GM12878 (cell line): ENCODE measurements at regions not wholly inside any gene's neighbourhood (a gene's known extent, or its start where the extent isn't known, plus 50 kb on each side); places are given as distances from the start of the nearest gene placed in this dataset.

Experiments used
- ATAC-seq: fragments of 200-7000 bp; cut with Tn5 transposase; 3 replicates; pipeline ENCODE4 v1.9.1; 2020; ENCODE audit warnings: mild to moderate bottlenecking, moderate library complexity
- BruUV-seq: library from RNA; stranded (reverse); fragments of 400-500 nt; replicated peaks from 2 replicates; lab custom pipeline; 2021; lab: Mats Ljungman, UMichigan
- CTCF ChIA-PET: fragments of 300-600 bp; sonication (Branson Sonifier 250); formaldehyde crosslinking; extraction: SDS; loops from one replicate; lab custom pipeline; 2021; ENCODE audit warnings: inconsistent platforms; lab: Yijun Ruan, JAX
- POLR2A ChIA-PET: fragments of 350-600 bp; formaldehyde crosslinking; extraction: SDS; loops from one replicate; lab custom pipeline; 2021; ENCODE audit warnings: inconsistent platforms; lab: Charles Lee
- RAD21 ChIA-PET: fragments of 300-600 bp; sonication (Branson Sonifier 250); formaldehyde crosslinking; loops from one replicate; lab custom pipeline; 2023; ENCODE audit warnings: antibody characterized with exemption; ENCODE audit not compliant: unreplicated experiment; lab: Charles Lee
- SMC1A ChIA-PET: fragments of 300-600 bp; sonication (Branson Sonifier 250); formaldehyde crosslinking; loops from one replicate; lab custom pipeline; 2023; ENCODE audit not compliant: unreplicated experiment, uncharacterized antibody; lab: Charles Lee
- DNase-seq: peaks from one replicate; pipeline ENCODE4 v3.0.0-alpha.2; 2011; ENCODE audit warnings: low read depth, low spot score
- FAIRE-seq: peaks from 3 replicates; lab custom pipeline; 2011; peaks lifted over from hg19 to GRCh38; lab: Jason Lieb, UNC
- H2AFZ ChIP-seq: 2 replicates; pipeline ENCODE4 v1.6.0; 2011; ENCODE audit warnings: low read depth, low read length, control low read depth; ENCODE audit not compliant: control insufficient read depth
- H3K27ac ChIP-seq: 2 replicates; pipeline ENCODE4 v1.5.1; 2011; ENCODE audit warnings: control low read depth; ENCODE audit not compliant: control insufficient read depth, insufficient read depth
- H3K27me3 ChIP-seq, 2 experiments: replicated peaks in 1 of 2; 2 replicates each; pipeline versions ENCODE4 v1.6.0 to v1.6.1; 2011; ENCODE audit warnings: low read length in 1 of 2; ENCODE audit not compliant: control insufficient read depth in 2 of 2, insufficient read depth in 2 of 2
- H3K36me3 ChIP-seq, 2 experiments: 2 replicates each; pipeline ENCODE4 v1.5.1; 2011; ENCODE audit warnings: low read length in 1 of 2; ENCODE audit not compliant: control insufficient read depth in 2 of 2, insufficient read depth in 2 of 2
- H3K4me1 ChIP-seq: 2 replicates; pipeline ENCODE4 v1.6.1; 2011; ENCODE audit warnings: mild to moderate bottlenecking, low read length, moderate library complexity, mixed read lengths; ENCODE audit not compliant: control insufficient read depth, insufficient read depth
- H3K4me2 ChIP-seq: 2 replicates; pipeline ENCODE4 v1.6.0; 2011; ENCODE audit warnings: control low read depth; ENCODE audit not compliant: control insufficient read depth, insufficient read depth
- H3K4me3 ChIP-seq: fragments of 200-600 bp; sonication (generic); 2 replicates; pipeline ENCODE4 v1.5.1; 2016
- H3K79me2 ChIP-seq: 2 replicates; pipeline ENCODE4 v1.6.0; 2011; ENCODE audit warnings: low read length; ENCODE audit not compliant: control insufficient read depth, insufficient read depth
- H3K9ac ChIP-seq: 2 replicates; pipeline ENCODE4 v1.8.0; 2011; ENCODE audit warnings: low read length, control low read depth, mixed read lengths; ENCODE audit not compliant: control insufficient read depth, insufficient read depth
- H3K9me3 ChIP-seq: replicated peaks from 3 replicates; pipeline ENCODE4 v1.5.1; 2011; ENCODE audit warnings: mild to moderate bottlenecking, low read length; ENCODE audit not compliant: control insufficient read depth, insufficient read depth
- H4K20me1 ChIP-seq: 2 replicates; pipeline ENCODE4 v1.6.0; 2011; ENCODE audit not compliant: control insufficient read depth, insufficient read depth
- EP300 ChIP-seq, 2 experiments: fragments of 150-350 bp in 1 of 2; IDR thresholded peaks; 2 replicates each; pipeline ENCODE4 v1.6.1; 2011 to 2012; ENCODE audit warnings: low read depth in 2 of 2, low read length in 2 of 2, borderline replicate concordance in 1 of 2, improper control_type of control experiment in 1 of 2, inconsistent platforms in 1 of 2; ENCODE audit not compliant: control insufficient read depth in 1 of 2
- FOXK2 ChIP-seq: fragments of 450-650 bp; IDR thresholded peaks from 2 replicates; pipeline ENCODE4 v1.6.1; 2017; ENCODE audit warnings: mild to moderate bottlenecking, moderate library complexity
- HDAC2 ChIP-seq: fragments of 200-600 bp; sonication (generic); IDR thresholded peaks from 2 replicates; pipeline ENCODE4 v1.6.1; 2017
- IRF4 ChIP-seq: IDR thresholded peaks from 2 replicates; pipeline ENCODE4 v1.6.1; 2011; ENCODE audit warnings: low read depth, low read length
- JUNB ChIP-seq: IDR thresholded peaks from 2 replicates; pipeline ENCODE4 v1.6.1; 2016; ENCODE audit warnings: antibody characterized with exemption, mild to moderate bottlenecking
- MEF2A ChIP-seq: IDR thresholded peaks from 2 replicates; pipeline ENCODE4 v1.6.1; 2011; ENCODE audit warnings: low read depth, mild to moderate bottlenecking, low read length, moderate library complexity; ENCODE audit not compliant: insufficient read depth
- NR2F1 ChIP-seq: fragments of 450-650 bp; conservative IDR thresholded peaks from 2 replicates; pipeline ENCODE4 v1.6.1; 2017; ENCODE audit warnings: mild to moderate bottlenecking
- RFX5 ChIP-seq: IDR thresholded peaks from 2 replicates; pipeline ENCODE4 v1.6.1; 2011; ENCODE audit warnings: low read depth, low read length, improper control_type of control experiment
- STAT1 ChIP-seq: fragments of 450-650 bp; conservative IDR thresholded peaks from 2 replicates; pipeline ENCODE4 v1.6.1; 2014; ENCODE audit warnings: antibody characterized with exemption, mild to moderate bottlenecking
- SUPT20H ChIP-seq: IDR thresholded peaks from 2 replicates; pipeline ENCODE4 v1.6.1; 2011; ENCODE audit warnings: low read depth, mild to moderate bottlenecking, low read length, moderate library complexity, borderline replicate concordance; ENCODE audit not compliant: control insufficient read depth
- ZNF622 ChIP-seq: fragments of 450-650 bp; IDR thresholded peaks from 2 replicates; pipeline ENCODE4 v1.6.1; 2017; ENCODE audit warnings: mild to moderate bottlenecking, inconsistent platforms
- WGBS: methylation state at CpG from one replicate; pipeline ENCODE4 v1.1.6; 2016; ENCODE audit warnings: low lambda C conversion rate; ENCODE audit not compliant: insufficient replicate concordance, insufficient coverage; ENCODE audit errors: missing lambda C conversion rate; 5-methylcytosine and 5-hydroxymethylcytosine counted together
- in situ Hi-C: fragments of 300-500 bp; cut with MboI; formaldehyde crosslinking; loops from 9 replicates; pipeline ENCODE4 v1.14.3; 2018; ENCODE audit warnings: mixed read lengths
- intact Hi-C: fragments of 100-400 bp; cut with micrococcal nuclease; formaldehyde crosslinking; loops from one replicate; pipeline ENCODE4 v1.14.2; 2022; ENCODE audit not compliant: unreplicated experiment
- TF ChIP-seq, protein P1 (sequence below): fragments of 450-650 bp; IDR thresholded peaks from 2 replicates; pipeline ENCODE4 v1.6.1; 2016; ENCODE audit warnings: mild to moderate bottlenecking, moderate library complexity, borderline replicate concordance
- TF ChIP-seq, protein P2 (sequence below): fragments of 450-650 bp; IDR thresholded peaks from 2 replicates; pipeline ENCODE4 v1.6.1; 2018; ENCODE audit warnings: mild to moderate bottlenecking, low read depth, moderate library complexity; ENCODE audit not compliant: partially characterized antibody
- TF ChIP-seq, protein P3 (sequence below): IDR thresholded peaks from 2 replicates; pipeline ENCODE4 v1.6.1; 2012; ENCODE audit warnings: improper control_type of control experiment, low read depth, low read length; ENCODE audit not compliant: insufficient replicate concordance

DNA sequence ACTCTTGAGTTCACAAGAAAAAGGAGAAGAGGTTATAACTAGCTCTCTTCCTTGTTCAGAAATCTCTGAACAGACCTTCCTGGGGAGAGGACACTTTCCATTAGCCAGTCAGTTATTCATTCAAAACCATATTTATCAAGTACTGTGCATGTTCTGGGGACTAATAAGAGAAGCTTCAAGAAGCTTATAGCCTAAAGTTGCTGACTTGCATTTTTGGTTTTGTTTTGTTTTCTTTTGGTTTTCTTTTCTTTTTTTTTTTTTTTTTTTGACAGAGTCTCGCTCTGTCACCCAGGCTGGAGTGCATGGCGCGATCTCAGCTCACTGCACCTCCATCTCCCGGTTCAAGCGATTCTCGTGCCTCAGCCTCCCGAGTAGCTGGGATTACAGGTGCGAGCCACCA is 471.4 kb downstream of the KLF12 start:
- H3K4me1 ChIP-seq = no peaks in the 10 kb centered on the region
- no peak for TF ChIP-seq FOXK2
- no peak for TF ChIP-seq MEF2A
- TF ChIP-seq JUNB = no peak
- TF ChIP-seq, protein P1, sequence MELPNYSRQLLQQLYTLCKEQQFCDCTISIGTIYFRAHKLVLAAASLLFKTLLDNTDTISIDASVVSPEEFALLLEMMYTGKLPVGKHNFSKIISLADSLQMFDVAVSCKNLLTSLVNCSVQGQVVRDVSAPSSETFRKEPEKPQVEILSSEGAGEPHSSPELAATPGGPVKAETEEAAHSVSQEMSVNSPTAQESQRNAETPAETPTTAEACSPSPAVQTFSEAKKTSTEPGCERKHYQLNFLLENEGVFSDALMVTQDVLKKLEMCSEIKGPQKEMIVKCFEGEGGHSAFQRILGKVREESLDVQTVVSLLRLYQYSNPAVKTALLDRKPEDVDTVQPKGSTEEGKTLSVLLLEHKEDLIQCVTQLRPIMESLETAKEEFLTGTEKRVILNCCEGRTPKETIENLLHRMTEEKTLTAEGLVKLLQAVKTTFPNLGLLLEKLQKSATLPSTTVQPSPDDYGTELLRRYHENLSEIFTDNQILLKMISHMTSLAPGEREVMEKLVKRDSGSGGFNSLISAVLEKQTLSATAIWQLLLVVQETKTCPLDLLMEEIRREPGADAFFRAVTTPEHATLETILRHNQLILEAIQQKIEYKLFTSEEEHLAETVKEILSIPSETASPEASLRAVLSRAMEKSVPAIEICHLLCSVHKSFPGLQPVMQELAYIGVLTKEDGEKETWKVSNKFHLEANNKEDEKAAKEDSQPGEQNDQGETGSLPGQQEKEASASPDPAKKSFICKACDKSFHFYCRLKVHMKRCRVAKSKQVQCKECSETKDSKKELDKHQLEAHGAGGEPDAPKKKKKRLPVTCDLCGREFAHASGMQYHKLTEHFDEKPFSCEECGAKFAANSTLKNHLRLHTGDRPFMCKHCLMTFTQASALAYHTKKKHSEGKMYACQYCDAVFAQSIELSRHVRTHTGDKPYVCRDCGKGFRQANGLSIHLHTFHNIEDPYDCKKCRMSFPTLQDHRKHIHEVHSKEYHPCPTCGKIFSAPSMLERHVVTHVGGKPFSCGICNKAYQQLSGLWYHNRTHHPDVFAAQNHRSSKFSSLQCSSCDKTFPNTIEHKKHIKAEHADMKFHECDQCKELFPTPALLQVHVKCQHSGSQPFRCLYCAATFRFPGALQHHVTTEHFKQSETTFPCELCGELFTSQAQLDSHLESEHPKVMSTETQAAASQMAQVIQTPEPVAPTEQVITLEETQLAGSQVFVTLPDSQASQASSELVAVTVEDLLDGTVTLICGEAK = no peak
- no peak for TF ChIP-seq IRF4
- no peak for TF ChIP-seq RFX5
- TF ChIP-seq NR2F1 = no peak
- TF ChIP-seq, protein P2, sequence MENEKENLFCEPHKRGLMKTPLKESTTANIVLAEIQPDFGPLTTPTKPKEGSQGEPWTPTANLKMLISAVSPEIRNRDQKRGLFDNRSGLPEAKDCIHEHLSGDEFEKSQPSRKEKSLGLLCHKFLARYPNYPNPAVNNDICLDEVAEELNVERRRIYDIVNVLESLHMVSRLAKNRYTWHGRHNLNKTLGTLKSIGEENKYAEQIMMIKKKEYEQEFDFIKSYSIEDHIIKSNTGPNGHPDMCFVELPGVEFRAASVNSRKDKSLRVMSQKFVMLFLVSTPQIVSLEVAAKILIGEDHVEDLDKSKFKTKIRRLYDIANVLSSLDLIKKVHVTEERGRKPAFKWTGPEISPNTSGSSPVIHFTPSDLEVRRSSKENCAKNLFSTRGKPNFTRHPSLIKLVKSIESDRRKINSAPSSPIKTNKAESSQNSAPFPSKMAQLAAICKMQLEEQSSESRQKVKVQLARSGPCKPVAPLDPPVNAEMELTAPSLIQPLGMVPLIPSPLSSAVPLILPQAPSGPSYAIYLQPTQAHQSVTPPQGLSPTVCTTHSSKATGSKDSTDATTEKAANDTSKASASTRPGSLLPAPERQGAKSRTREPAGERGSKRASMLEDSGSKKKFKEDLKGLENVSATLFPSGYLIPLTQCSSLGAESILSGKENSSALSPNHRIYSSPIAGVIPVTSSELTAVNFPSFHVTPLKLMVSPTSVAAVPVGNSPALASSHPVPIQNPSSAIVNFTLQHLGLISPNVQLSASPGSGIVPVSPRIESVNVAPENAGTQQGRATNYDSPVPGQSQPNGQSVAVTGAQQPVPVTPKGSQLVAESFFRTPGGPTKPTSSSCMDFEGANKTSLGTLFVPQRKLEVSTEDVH = no peak
- no peak for TF ChIP-seq STAT1
- no peak for TF ChIP-seq SUPT20H
- TF ChIP-seq ZNF622 = no peak
- TF ChIP-seq, protein P3, sequence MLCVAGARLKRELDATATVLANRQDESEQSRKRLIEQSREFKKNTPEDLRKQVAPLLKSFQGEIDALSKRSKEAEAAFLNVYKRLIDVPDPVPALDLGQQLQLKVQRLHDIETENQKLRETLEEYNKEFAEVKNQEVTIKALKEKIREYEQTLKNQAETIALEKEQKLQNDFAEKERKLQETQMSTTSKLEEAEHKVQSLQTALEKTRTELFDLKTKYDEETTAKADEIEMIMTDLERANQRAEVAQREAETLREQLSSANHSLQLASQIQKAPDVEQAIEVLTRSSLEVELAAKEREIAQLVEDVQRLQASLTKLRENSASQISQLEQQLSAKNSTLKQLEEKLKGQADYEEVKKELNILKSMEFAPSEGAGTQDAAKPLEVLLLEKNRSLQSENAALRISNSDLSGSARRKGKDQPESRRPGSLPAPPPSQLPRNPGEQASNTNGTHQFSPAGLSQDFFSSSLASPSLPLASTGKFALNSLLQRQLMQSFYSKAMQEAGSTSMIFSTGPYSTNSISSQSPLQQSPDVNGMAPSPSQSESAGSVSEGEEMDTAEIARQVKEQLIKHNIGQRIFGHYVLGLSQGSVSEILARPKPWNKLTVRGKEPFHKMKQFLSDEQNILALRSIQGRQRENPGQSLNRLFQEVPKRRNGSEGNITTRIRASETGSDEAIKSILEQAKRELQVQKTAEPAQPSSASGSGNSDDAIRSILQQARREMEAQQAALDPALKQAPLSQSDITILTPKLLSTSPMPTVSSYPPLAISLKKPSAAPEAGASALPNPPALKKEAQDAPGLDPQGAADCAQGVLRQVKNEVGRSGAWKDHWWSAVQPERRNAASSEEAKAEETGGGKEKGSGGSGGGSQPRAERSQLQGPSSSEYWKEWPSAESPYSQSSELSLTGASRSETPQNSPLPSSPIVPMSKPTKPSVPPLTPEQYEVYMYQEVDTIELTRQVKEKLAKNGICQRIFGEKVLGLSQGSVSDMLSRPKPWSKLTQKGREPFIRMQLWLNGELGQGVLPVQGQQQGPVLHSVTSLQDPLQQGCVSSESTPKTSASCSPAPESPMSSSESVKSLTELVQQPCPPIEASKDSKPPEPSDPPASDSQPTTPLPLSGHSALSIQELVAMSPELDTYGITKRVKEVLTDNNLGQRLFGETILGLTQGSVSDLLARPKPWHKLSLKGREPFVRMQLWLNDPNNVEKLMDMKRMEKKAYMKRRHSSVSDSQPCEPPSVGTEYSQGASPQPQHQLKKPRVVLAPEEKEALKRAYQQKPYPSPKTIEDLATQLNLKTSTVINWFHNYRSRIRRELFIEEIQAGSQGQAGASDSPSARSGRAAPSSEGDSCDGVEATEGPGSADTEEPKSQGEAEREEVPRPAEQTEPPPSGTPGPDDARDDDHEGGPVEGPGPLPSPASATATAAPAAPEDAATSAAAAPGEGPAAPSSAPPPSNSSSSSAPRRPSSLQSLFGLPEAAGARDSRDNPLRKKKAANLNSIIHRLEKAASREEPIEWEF = no peak
- no peak for TF ChIP-seq HDAC2
- TF ChIP-seq EP300 (IDR thresholded peaks at IDR 0.05; ENCODE audit: borderline replicate concordance in 1 of 2, control insufficient read depth in 1 of 2, low read depth in 2 of 2, low read length in 2 of 2) = no peak
- TF ChIP-seq, all 136 proteins: peak for 0
- intact Hi-C loops (no loop called here), in situ Hi-C loops (no loop called here)
- ChIA-PET POLR2A (no interaction called here), CTCF (interaction anchor here (0.6 kb wide), 1 partner anchor 86 kb away, joined by 3 read pairs; no protein-coding TSS in a partner anchor), SMC1A (no interaction called here), RAD21 (no interaction called here)
- ATAC-seq (no peak), DNase-seq (no peak), FAIRE-seq (no peak)
- no peak overlapping the region for H3K27ac ChIP-seq
- H3K9ac ChIP-seq = no peak overlapping the region
- 57% methylated on average over 7 of the region's 8 CpGs for WGBS
- H3K79me2 ChIP-seq = no peaks in the 10 kb centered on the region
- no peak overlapping the region for H3K4me3 ChIP-seq
- no peaks in the 10 kb centered on the region for H3K27me3 ChIP-seq
- H4K20me1 ChIP-seq = no peaks in the 10 kb centered on the region
- no peak overlapping the region for H2AFZ ChIP-seq
- BruUV-seq = no TSS peak
- H3K4me2 ChIP-seq = no peak overlapping the region
- H3K9me3 ChIP-seq = no peaks in the 10 kb centered on the region
- no peaks in the 10 kb centered on the region for H3K36me3 ChIP-seq
